Breast epithelium (tissue), 3 donors: ENCODE measurements at regions not wholly inside any gene's neighbourhood (a gene's known extent, or its start where the extent isn't known, plus 50 kb on each side); places are given as distances from the start of the nearest gene placed in this dataset.

Experiments used
- CTCF ChIP-seq, 3 donors: fragments of 450-650 bp; IDR thresholded peaks; one replicate each; pipeline ENCODE4 v1.5.1; 2016 to 2017; ENCODE audit warnings: antibody characterized with exemption in 3 of 3, mild to moderate bottlenecking in 3 of 3, moderate library complexity in 3 of 3
- POLR2A ChIP-seq: fragments of 450-650 bp; IDR thresholded peaks from one replicate; pipeline ENCODE4 v1.6.1; 2016; ENCODE audit warnings: antibody characterized with exemption, mild to moderate bottlenecking, moderate library complexity
- POLR2AphosphoS5 ChIP-seq, 3 donors: sonication (generic); formaldehyde crosslinking; IDR thresholded peaks; one replicate each; pipeline ENCODE4 v1.6.1; 2017; ENCODE audit warnings: antibody characterized with exemption in 3 of 3

GRCh38 chr2:71892896-71893295, 254.8 kb downstream of the CYP26B1 start:
- TF ChIP-seq CTCF (IDR thresholded peaks at IDR 0.05) (no peak), POLR2AphosphoS5 (IDR thresholded peaks at IDR 0.05) (no peak), POLR2A (no peak)
